Endodermal cell (in vitro differentiated cells): ENCODE measurements at regions not wholly inside any gene's neighbourhood (a gene's known extent, or its start where the extent isn't known, plus 50 kb on each side); places are given as distances from the start of the nearest gene placed in this dataset.

Source experiments
- DNase-seq: peaks from one replicate; pipeline ENCODE4 v3.0.0-alpha.2; 2017
- H3K27ac ChIP-seq: 2 replicates; pipeline ENCODE4 v1.5.1; 2013; ENCODE audit warnings: mild to moderate bottlenecking, low read depth, low read length, moderate library complexity
- H3K27me3 ChIP-seq: 2 replicates; pipeline ENCODE4 v1.6.1; 2013; ENCODE audit warnings: mild to moderate bottlenecking, low read length, moderate library complexity; ENCODE audit not compliant: insufficient read depth, control insufficient read depth, poor library complexity, severe bottlenecking
- H3K36me3 ChIP-seq: 2 replicates; pipeline ENCODE4 v1.7.0; 2013; ENCODE audit warnings: mild to moderate bottlenecking, low read length, moderate library complexity; ENCODE audit not compliant: control insufficient read depth, insufficient read depth
- H3K4me1 ChIP-seq: one replicate; pipeline ENCODE4 v1.7.0; 2013; ENCODE audit warnings: low read length; ENCODE audit not compliant: control insufficient read depth, insufficient read depth
- H3K4me3 ChIP-seq: 2 replicates; pipeline ENCODE4 v1.5.1; 2013; ENCODE audit warnings: mild to moderate bottlenecking, low read length, moderate library complexity
- H3K9ac ChIP-seq: 2 replicates; pipeline ENCODE4 v1.6.1; 2013; ENCODE audit warnings: mild to moderate bottlenecking, low read length, moderate library complexity; ENCODE audit not compliant: poor library complexity, severe bottlenecking; ENCODE audit errors: extremely low read depth
- H3K9me3 ChIP-seq: 2 replicates; pipeline ENCODE4 v1.6.1; 2013; ENCODE audit warnings: mild to moderate bottlenecking, low read length, moderate library complexity; ENCODE audit not compliant: control insufficient read depth
- H3K27ac Mint-ChIP-seq: 2 replicates; pipeline ENCODE4 v1.8.0; 2020; ENCODE audit warnings: mixed read lengths
- H3K27me3 Mint-ChIP-seq: 2 replicates; pipeline ENCODE4 v1.8.0; 2021; ENCODE audit warnings: mild to moderate bottlenecking, mixed read lengths; ENCODE audit not compliant: insufficient read depth
- H3K36me3 Mint-ChIP-seq: 2 replicates; pipeline ENCODE4 v1.8.0; 2020; ENCODE audit warnings: low read depth, mixed read lengths
- H3K4me1 Mint-ChIP-seq: 2 replicates; pipeline ENCODE4 v1.8.0; 2020; ENCODE audit warnings: mixed read lengths
- H3K4me3 Mint-ChIP-seq: 2 replicates; pipeline ENCODE4 v1.8.0; 2020; ENCODE audit warnings: mild to moderate bottlenecking, moderate library complexity, mixed read lengths
- H3K9me3 Mint-ChIP-seq: 2 replicates; pipeline ENCODE4 v1.8.0; 2020; ENCODE audit warnings: mild to moderate bottlenecking, mixed read lengths
- CTCF ChIP-seq: fragments of 200-600 bp; sonication (generic); conservative IDR thresholded peaks from 2 replicates; pipeline ENCODE4 v1.5.0; 2021; ENCODE audit warnings: antibody characterized with exemption, mild to moderate bottlenecking
- WGBS, 2 experiments: methylation state at CpG; one replicate each; pipeline versions ENCODE4 v1.1.5 to v1.1.7; 2013; ENCODE audit warnings: missing lambda C conversion rate in 2 of 2, mixed read lengths in 1 of 2; ENCODE audit not compliant: insufficient coverage in 1 of 2, insufficient read length in 1 of 2; 5-methylcytosine and 5-hydroxymethylcytosine counted together

DNA sequence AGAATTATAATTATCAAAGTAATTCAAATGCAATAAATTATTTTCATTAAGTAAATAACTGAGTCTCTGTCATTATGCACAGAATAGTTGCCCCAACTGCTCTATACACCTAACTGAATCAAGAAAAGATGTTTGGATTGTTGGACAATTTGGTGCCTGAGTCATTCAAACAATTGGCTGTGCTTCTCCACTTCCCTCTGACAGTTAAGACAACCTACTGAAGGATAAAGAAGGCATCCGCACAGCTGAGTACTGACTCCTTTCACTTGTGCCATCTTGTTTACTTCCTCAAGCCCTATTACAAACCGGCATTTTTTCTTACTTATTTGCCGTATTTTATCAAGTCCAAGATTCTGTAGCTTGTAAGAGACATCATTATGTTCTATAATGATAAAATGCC, 110.6 kb upstream of the C1QTNF7 start:
- Histone ChIP-seq H3K27ac (no peak overlapping the region), H3K9me3 (no peaks in the 10 kb centered on the region), H3K27me3 (no peaks in the 10 kb centered on the region), H3K4me1 (peaks cover 7% of the 10 kb centered on the region), H3K9ac (no peak overlapping the region), H3K4me3 (no peak overlapping the region), H3K36me3 (no peaks in the 10 kb centered on the region)
- H3K27ac Mint-ChIP-seq, result no peak overlapping the region
- no peaks in the 10 kb centered on the region for H3K36me3 Mint-ChIP-seq
- WGBS, 2 experiments, result 84 to 88% methylated on average over 2 to 3 of the region's 3 CpGs
- no peak for TF ChIP-seq CTCF
- peaks cover 4% of the 10 kb centered on the region for H3K27me3 Mint-ChIP-seq
- H3K9me3 Mint-ChIP-seq, result no peaks in the 10 kb centered on the region
- no peak overlapping the region for H3K4me3 Mint-ChIP-seq
- peaks cover 6% of the 10 kb centered on the region for H3K4me1 Mint-ChIP-seq
- no peak for DNase-seq

DNA sequence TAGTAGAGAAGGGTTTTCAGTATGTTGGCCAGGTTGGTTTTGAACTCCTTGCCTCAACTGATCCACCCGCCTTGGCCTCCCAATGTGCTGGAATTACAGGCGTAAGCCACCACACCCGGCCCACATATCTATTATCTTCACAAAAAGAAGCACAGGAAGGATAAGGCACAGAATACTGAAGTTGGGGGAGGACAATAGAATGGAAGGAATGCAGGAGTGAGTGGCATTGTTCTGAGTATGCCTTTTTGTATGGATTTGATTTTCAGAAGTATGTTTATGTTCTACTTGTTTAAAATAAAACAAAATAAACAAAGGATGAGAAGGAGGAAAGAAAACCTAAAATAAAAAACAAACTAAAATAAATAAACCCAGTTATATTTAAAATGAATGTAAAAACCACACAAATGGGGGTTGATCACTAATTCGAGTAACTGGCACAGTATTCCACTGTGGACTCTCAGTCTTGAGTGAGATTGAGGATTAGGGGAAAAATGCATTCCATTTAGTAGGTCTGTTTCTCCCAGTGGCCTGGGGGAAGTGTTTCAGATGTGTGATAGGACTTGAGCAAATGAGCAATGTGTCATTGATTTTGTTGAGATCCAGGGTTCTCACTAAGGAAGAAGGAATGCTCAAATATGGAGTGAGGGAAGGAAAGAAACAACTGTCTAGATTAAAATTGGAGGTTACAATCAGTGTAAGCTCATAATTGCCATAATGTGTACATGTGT, 109.0 kb upstream of the C1QTNF7 start:
- Mint-ChIP-seq H3K4me1 (peaks cover 6% of the 10 kb centered on the region), H3K4me3 (no peak overlapping the region), H3K27me3 (no peaks in the 10 kb centered on the region), H3K9me3 (no peaks in the 10 kb centered on the region), H3K36me3 (no peaks in the 10 kb centered on the region), H3K27ac (no peak overlapping the region)
- no peak overlapping the region for H3K4me3 ChIP-seq
- no peaks in the 10 kb centered on the region for H3K9me3 ChIP-seq
- H3K27me3 ChIP-seq, result no peaks in the 10 kb centered on the region
- WGBS, 2 experiments, result 88% methylated on average over 4 of the region's 4 CpGs; no CpG with 5 or more reads in 1 of the 2 experiments
- DNase-seq, result no peak
- no peak overlapping the region for H3K9ac ChIP-seq
- no peak for TF ChIP-seq CTCF
- no peaks in the 10 kb centered on the region for H3K36me3 ChIP-seq
- no peak overlapping the region for H3K27ac ChIP-seq
- H3K4me1 ChIP-seq, result peaks cover 7% of the 10 kb centered on the region

- H3K27ac ChIP-seq, result no peak overlapping the region
- no peaks in the 10 kb centered on the region for H3K9me3 Mint-ChIP-seq
- WGBS, 2 experiments, result 89% methylated on average over 1 of the region's 1 CpG; no CpG with 5 or more reads in 1 of the 2 experiments
- no peak for TF ChIP-seq CTCF
- peaks cover 4% of the 10 kb centered on the region for H3K4me1 ChIP-seq
- DNase-seq, result no peak
- no peaks in the 10 kb centered on the region for H3K27me3 Mint-ChIP-seq
- H3K9ac ChIP-seq, result no peak overlapping the region
- H3K27ac Mint-ChIP-seq, result no peak overlapping the region
- H3K9me3 ChIP-seq, result no peaks in the 10 kb centered on the region
- H3K27me3 ChIP-seq, result no peaks in the 10 kb centered on the region
- H3K36me3 ChIP-seq, result no peaks in the 10 kb centered on the region
- H3K4me3 ChIP-seq, result no peak overlapping the region
- no peaks in the 10 kb centered on the region for H3K36me3 Mint-ChIP-seq
- no peak overlapping the region for H3K4me3 Mint-ChIP-seq
- peaks cover 6% of the 10 kb centered on the region for H3K4me1 Mint-ChIP-seq
These were observed 107.6 kb upstream of the C1QTNF7 start for GRCh38 chr4:15320121-15320678.
